DMS 273 (cell line): ENCODE measurements at regions not wholly inside any gene's neighbourhood (a gene's known extent, or its start where the extent isn't known, plus 50 kb on each side); places are given as distances from the start of the nearest gene placed in this dataset.
"Not testable (repeated sequence)": the region's sequence is repeated elsewhere in the genome, so short reads cannot be mapped to it uniquely, and the experiment has no call there.

Source experiments
- DNase-seq: peaks from one replicate; lab custom pipeline; 2025; ENCODE audit not compliant: unreplicated experiment; lab: John Stamatoyannopoulos, UW

DNA sequence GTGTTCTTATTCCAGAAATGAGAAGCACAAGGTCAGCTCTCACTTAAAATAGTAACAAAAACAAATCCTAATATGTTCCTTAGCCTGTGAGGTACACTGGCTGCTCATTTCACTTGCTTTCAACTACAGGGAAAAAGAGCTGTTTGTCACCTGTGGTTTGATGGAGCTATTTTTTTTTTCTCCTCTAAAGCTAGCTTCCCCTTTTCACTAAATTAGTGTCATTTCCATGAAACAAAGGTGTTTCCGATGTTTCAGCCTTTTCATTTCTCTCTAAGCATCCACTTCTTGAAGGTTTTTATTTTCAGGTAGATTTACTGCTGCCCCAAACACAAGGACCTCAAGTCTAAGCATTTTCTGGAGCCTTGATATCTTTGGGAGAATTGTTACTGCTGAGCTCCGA, 148.6 kb downstream of the RBMX2 start:
- no peak for DNase-seq

DNA sequence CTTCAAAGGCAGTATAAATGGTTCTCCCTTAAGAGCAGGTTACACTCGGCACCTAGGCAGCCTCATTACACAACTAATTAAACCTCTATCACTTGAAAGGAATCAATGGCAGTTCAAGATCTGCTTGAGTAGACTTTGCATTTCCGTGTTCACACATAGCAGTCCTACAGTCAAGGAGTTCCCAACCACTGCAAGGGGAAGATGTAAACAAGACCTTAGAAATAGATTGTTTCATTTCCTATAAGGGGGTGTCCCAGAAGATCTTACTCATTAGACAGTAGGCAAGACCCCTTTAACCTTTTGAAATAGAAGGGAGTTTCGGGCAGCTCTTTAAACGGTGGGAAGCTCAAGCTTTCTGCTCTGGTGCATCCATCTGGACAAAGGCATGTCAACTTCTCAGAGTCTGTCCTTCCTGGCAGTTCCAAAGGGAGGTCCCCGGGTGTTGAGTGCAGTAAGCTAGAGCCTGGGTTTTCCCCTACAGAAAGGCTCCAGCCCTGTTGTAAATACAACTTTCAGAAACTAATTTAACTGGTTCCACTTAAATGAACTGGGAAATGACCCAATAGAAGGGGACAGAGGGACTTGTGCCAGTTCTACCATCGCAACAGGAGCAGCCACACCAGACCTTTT, 150.8 kb downstream of the RBMX2 start:
- no peak for DNase-seq

DNA sequence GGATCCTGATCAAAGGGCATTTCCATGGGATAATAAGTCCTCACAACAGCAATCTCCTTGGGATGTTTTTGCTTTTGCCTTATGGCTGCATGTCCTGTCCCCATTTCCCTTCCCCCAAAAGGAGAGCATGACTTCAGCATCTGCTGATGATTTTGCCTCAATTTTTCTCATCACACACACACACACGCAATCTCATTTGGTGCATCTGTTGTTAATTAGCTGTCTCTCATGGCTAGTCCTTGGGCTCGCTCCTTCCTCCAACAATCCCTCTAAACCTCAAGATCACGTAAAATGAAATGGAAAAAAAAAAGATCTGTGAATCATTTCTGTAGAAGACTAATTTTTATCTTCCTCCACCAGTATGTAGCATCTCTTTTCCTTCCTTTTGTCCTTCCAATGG, 153.6 kb downstream of the RBMX2 start:
- no peak for DNase-seq

DNA sequence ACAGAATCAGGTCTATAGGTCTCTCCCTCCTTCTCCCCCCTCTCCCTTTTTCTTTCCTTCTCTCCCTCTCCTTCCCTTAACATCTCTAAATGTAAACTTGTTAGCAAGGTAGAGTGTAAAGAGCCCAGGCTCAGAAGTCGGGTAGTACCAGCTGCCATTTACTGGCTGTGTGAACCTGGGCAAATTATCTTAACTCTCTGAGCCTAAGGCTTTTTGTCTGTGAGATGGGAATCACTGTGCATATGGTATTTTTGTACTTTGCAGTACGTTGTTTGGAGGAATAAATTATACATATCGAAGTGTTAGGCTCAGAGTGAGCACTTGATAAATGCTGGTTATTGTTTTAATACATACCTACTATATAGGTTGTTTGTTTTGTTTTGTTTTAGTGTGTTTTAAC, 154.0 kb downstream of the RBMX2 start:
- no peak for DNase-seq

DNA sequence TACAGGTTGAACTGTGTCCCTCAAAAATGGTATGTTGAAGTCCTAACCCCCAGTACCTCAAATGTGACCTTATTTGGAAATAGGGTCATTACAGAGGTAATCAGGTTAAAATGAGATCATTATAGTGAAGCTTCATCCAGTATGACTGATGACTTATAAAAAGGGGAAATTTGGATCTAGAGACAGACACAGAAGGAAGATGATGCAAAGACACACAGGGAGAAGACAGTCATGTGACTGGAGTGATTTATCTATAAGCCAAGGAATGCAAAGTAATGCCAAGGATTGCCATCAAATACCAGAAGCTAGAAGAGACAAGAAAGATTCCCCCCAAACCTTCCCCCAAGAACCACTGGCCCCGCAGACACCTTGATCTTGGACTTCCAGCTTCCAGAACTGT, 155.2 kb downstream of the RBMX2 start:
- no peak for DNase-seq

DNA sequence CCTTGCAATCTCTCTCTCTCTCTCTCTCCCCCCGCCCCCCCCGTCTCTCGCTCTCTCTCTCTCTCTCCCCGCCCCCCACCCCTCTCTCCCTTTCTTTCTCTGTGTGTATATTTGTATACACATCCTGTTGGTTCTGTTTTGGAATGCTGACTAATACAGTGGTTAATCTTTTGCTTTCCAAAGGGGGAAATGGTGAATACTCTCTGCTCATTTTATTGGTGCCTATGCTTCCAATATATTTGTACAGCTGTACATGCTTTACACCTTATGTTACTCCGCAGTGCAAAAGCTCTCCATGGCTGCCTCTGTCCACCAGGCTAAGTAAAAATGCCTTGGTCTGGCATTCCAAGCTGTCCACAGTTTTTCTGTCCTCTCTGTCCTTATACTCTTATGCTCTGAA, 158.8 kb downstream of the RBMX2 start:
- DNase-seq: no peak

DNA sequence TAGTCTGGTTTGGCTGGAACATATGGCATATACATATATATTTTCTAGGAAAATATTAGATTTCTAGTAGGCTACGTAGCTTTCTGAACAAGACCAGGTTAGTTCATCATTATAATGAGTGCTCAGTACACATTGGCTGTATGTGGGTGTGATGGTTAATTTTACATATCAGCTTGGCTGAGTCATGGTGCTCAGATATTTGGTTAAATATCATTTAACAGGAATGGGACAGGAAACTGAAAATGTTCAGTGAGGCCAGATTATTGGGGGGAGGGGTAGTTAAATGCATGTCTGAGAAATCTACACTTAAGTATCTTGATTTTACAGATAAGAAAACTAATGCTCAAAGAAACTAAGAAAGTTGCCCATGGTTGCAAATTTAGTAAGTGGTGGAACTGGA, 160.1 kb downstream of the RBMX2 start:
- DNase-seq: no peak

DNA sequence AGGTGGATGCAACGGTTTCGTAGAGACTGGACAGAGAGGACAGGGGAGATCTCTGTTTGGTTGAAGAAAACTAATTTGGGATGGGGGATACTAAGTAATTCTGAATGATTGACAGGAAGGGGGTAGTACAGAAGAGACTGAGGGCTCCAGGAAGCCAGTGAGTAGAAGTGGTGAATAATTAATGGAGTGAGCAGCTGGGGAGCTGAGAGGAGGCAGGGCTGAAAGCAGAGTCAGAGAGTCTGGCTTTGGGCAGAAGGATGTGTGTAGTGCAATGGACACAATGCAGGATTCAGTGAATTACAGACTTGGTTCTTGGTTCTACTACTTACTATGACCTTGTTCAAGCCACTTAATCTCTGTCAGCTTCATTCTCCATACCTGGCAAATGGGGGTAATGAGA, 161.7 kb downstream of the RBMX2 start:
- no peak for DNase-seq

DNA sequence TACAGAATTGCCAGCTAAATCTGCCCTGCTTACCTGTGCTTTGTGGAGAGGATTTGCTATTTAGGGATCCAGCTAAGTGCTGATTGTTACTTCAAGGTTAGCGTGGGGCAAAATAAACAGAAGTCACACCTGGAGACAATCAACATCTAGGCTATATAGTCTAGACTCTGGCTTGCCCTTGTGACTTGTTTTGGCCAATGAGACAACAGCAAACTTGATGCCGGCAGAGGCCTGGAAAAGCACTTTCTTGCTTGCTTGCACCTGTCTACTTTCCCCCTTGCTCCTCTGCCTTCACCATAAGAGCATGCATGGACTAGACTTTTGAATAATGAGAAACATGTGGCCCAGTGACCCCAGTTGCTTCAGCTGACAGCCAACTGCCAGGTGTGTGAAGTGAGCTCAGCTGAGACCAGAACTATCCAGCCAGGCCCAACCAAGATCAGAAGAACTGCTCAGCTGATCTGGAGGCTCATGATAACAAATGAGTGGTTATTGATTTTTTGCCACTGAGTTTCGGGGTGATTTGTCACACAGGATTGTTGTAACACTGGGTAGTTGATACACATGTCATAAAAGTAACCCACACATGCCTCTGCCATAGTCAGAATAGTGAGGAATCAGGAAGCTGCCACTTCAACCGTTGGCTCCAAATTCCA, 164.4 kb downstream of the RBMX2 start:
- DNase-seq: no peak

DNA sequence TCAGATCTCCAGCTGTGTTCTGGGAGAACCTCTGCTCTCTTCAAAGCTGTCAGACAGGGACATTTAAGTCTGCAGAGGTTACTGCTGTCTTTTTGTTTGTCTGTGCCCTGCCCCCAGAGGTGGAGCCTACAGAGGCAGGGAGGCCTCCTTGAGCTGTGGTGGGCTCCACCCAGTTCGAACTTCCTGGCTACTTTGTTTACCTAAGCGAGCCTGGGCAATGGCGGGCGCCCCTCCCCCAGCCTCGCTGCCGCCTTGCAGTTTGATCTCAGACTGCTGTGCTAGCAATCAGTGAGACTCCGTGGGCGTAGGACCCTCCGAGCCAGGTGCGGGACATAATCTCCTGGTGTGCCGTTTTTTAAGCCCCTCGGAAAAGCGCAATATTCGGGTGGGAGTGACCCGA, 171.2 kb downstream of the RBMX2 start:
- not testable (repeated sequence) for DNase-seq
